ENCODE measurements at regions not wholly inside any gene's neighbourhood (a gene's known extent, or its start where the extent isn't known, plus 50 kb on each side); places are given as distances from the start of the nearest gene placed in this dataset.

DNA sequence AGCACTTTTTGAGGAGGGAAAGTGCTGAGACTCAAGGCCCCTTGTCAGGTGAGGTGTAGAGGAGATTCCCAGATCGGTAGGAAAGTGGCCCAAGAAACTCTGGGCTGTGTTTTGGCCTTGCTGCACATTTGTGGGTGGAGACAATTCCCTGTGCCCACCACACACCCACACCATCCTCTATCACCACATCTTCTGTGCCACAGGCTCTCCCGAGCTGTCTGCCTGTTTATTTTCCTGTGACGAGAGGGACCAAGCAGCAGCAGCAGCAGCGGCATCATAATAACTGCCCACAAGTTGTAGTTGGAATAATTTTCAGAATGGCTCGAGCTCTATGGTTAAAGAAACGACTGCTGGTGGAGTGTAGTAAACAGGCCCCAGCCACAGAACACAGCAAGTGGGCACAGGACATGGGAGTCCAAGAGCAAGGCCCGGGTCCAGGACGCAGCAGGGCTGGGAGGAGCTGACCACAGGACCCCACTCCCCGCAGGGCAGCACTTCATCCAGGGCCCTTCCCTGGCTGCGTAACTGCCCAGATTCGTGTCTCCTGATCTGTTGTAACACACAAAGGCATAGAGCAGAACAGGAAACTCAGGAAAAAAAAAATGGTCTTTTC is 55.6 kb upstream of the BCL2L14 start:
- WGBS (ENCODE audit: insufficient coverage), result 62% methylated on average over 10 of the region's 11 CpGs
- no peaks in the 10 kb centered on the region for H3K27me3 ChIP-seq (ENCODE audit: control insufficient read depth in 2 of 2, insufficient read depth in 2 of 2, low read length in 2 of 2)
- peaks cover 0 to 3% (median 0%) of the 10 kb centered on the region in 3 donors for H3K27me3 Mint-ChIP-seq (ENCODE audit: low read depth in 3 of 3)
- DNase-seq, result no peak
- intact Hi-C loops (cut with micrococcal nuclease), result loop anchor here (10.0 kb wide), 3 partner anchors 130 to 180 kb away; no protein-coding TSS in a partner anchor
- peaks cover 19 to 21% of the 10 kb centered on the region in 2 donors for H3K4me1 ChIP-seq (ENCODE audit: control insufficient read depth in 1 of 2, insufficient read depth in 2 of 2, low read length in 2 of 2)
- peak overlapping the region in 1 of 7 donors; percentile 35 for H3K27ac Mint-ChIP-seq
- no peaks in the 10 kb centered on the region for H4K20me1 ChIP-seq (ENCODE audit: insufficient read depth, low read length)
- no peaks in the 10 kb centered on the region for H3K36me3 ChIP-seq (replicated peaks in 1 of 2; ENCODE audit: control insufficient read depth in 1 of 2, insufficient read depth in 2 of 2, low read length in 2 of 2)
- TF ChIP-seq, protein P1, sequence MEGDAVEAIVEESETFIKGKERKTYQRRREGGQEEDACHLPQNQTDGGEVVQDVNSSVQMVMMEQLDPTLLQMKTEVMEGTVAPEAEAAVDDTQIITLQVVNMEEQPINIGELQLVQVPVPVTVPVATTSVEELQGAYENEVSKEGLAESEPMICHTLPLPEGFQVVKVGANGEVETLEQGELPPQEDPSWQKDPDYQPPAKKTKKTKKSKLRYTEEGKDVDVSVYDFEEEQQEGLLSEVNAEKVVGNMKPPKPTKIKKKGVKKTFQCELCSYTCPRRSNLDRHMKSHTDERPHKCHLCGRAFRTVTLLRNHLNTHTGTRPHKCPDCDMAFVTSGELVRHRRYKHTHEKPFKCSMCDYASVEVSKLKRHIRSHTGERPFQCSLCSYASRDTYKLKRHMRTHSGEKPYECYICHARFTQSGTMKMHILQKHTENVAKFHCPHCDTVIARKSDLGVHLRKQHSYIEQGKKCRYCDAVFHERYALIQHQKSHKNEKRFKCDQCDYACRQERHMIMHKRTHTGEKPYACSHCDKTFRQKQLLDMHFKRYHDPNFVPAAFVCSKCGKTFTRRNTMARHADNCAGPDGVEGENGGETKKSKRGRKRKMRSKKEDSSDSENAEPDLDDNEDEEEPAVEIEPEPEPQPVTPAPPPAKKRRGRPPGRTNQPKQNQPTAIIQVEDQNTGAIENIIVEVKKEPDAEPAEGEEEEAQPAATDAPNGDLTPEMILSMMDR (IDR thresholded peaks at IDR 0.05), result no peak
- H3K4me1 Mint-ChIP-seq, result peaks cover 35% of the 10 kb centered on the region
- H3K9me3 ChIP-seq (replicated peaks in 1 of 2; ENCODE audit: control insufficient read depth in 1 of 2, insufficient read depth in 1 of 2, low read length in 2 of 2), result no peaks in the 10 kb centered on the region
- no peak overlapping the region for H3K4me2 ChIP-seq (replicated peaks; ENCODE audit: extremely low read depth, low read length, poor library complexity, severe bottlenecking)
- H3K27ac ChIP-seq (ENCODE audit: low read depth in 1 of 2, low read length in 2 of 2), result no peak overlapping the region
- H3K4me3 Mint-ChIP-seq, result no peak overlapping the region
- H3K36me3 Mint-ChIP-seq, result no peaks in the 10 kb centered on the region
- H3K9ac ChIP-seq (ENCODE audit: insufficient read depth, low read length, poor library complexity, severe bottlenecking), result no peak overlapping the region
- H3K79me2 ChIP-seq (ENCODE audit: insufficient read depth, low read length), result no peaks in the 10 kb centered on the region
- H3K4me3 ChIP-seq (replicated peaks in 1 of 3; ENCODE audit: low read depth in 2 of 3, low read length in 3 of 3), result no peak overlapping the region
- peaks cover 0 to 2% (median 0%) of the 10 kb centered on the region in 7 donors for H3K9me3 Mint-ChIP-seq
- no peak overlapping the region for H2AFZ ChIP-seq (ENCODE audit: insufficient read depth, low read depth, low read length, poor library complexity, severe bottlenecking)

DNA sequence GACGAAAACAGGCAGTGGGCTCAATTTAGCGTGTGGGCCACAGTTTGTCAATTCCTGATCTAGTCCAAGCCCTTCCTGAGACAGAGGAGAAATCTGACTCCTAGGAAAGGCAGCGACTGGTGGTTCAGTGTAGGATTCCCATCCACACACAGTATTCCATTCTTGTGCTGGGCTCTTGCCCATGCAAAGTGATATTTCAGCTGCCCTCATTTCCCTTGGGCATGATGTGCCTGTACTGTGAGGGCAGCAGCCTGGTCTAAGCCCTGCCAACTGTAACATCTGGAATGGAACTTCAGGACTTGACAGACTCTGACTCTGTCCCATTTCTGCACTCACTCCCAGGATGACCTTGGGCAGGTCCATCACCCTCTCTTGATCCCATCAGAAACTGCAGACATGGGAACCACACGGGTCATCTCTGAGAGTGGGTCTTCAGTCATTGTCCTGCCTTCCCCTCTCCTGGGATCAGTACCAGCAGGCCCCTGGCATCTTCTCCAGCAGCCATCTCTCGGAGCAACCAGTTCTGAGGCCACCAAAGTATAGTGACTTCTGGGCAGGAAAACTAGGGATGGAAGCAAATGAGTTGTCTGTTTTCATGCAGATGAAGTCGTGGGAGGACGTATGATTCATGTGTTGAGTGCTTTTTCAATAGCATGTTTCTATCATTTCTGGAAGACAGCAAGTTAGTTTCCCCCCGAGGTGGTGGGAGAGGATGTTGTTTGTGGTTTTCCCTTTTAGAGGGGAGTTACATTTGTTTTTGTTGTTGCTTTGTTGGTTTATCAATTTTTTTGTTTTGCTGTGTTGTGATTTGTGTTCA is 54.2 kb upstream of the BCL2L14 start:
- H3K4me3 ChIP-seq (replicated peaks in 1 of 3; ENCODE audit: low read depth in 2 of 3, low read length in 3 of 3), result no peak overlapping the region
- TF ChIP-seq, protein P1 (IDR thresholded peaks at IDR 0.05), result no peak
- Mint-ChIP-seq H3K36me3 (no peaks in the 10 kb centered on the region), H3K9me3 (peaks cover 0 to 2% (median 0%) of the 10 kb centered on the region in 7 donors), H3K27me3 (ENCODE audit: low read depth in 3 of 3) (no peaks in the 10 kb centered on the region), H3K4me1 (peaks cover 22% of the 10 kb centered on the region), H3K27ac (no peak overlapping the region), H3K4me3 (no peak overlapping the region)
- no peaks in the 10 kb centered on the region for H3K79me2 ChIP-seq (ENCODE audit: insufficient read depth, low read length)
- peak overlapping the region; percentile 30 for H2AFZ ChIP-seq (ENCODE audit: insufficient read depth, low read depth, low read length, poor library complexity, severe bottlenecking)
- no peak for DNase-seq
- peaks cover 6 to 8% of the 10 kb centered on the region in 2 donors for H3K4me1 ChIP-seq (ENCODE audit: control insufficient read depth in 1 of 2, insufficient read depth in 2 of 2, low read length in 2 of 2)
- intact Hi-C loops (cut with micrococcal nuclease), result loop anchor here (10.0 kb wide), 3 partner anchors 132 to 182 kb away; no protein-coding TSS in a partner anchor
- H3K27me3 ChIP-seq (ENCODE audit: control insufficient read depth in 2 of 2, insufficient read depth in 2 of 2, low read length in 2 of 2), result no peaks in the 10 kb centered on the region
- no peaks in the 10 kb centered on the region for H3K9me3 ChIP-seq (replicated peaks in 1 of 2; ENCODE audit: control insufficient read depth in 1 of 2, insufficient read depth in 1 of 2, low read length in 2 of 2)
- no peak overlapping the region for H3K27ac ChIP-seq (ENCODE audit: low read depth in 1 of 2, low read length in 2 of 2)
- WGBS (ENCODE audit: insufficient coverage), result 57% methylated on average over 8 of the region's 8 CpGs
- H3K4me2 ChIP-seq (replicated peaks; ENCODE audit: extremely low read depth, low read length, poor library complexity, severe bottlenecking), result no peak overlapping the region
- no peaks in the 10 kb centered on the region for H3K36me3 ChIP-seq (replicated peaks in 1 of 2; ENCODE audit: control insufficient read depth in 1 of 2, insufficient read depth in 2 of 2, low read length in 2 of 2)
- no peaks in the 10 kb centered on the region for H4K20me1 ChIP-seq (ENCODE audit: insufficient read depth, low read length)
- H3K9ac ChIP-seq (ENCODE audit: insufficient read depth, low read length, poor library complexity, severe bottlenecking), result no peak overlapping the region
